Prostate gland (tissue), 2 donors: ENCODE measurements at regions not wholly inside any gene's neighbourhood (a gene's known extent, or its start where the extent isn't known, plus 50 kb on each side); places are given as distances from the start of the nearest gene placed in this dataset.

Experiments used
- POLR2AphosphoS5 ChIP-seq: sonication (generic); formaldehyde crosslinking; IDR thresholded peaks from one replicate; pipeline ENCODE4 v1.6.1; 2017; ENCODE audit warnings: antibody characterized with exemption
- TF ChIP-seq, protein P1 (sequence below), 4 experiments: fragments of 200-600 bp in 2 of 4; fragments of 450-650 bp in 2 of 4; sonication (generic) in 2 of 4; IDR thresholded peaks; 1 replicate in 3 of 4; 2 replicates in 1 of 4; pipeline ENCODE4 v1.5.1; 2016 to 2019; ENCODE audit warnings: antibody characterized with exemption in 4 of 4, mild to moderate bottlenecking in 2 of 4, moderate library complexity in 2 of 4

DNA sequence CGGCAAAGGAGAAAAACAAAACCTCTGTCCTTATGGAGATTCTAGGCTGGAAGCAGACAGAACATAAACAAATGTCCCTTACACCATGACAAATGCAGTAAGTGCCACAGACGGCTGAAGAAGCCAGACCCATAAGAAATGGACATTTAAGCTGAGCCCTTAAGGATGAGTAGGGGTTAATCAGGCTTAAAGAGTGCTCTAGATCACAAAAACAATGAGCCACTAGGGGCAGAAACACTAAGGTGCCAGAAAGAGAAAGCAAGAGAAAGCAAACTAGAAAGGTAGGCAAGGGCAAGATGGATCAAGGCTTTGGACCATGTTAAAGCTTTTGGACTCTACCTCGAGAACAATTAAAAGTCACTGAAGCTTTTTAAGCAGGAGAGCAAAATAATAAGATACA, 326.9 kb upstream of the WWC1 start:
- TF ChIP-seq, protein P1, sequence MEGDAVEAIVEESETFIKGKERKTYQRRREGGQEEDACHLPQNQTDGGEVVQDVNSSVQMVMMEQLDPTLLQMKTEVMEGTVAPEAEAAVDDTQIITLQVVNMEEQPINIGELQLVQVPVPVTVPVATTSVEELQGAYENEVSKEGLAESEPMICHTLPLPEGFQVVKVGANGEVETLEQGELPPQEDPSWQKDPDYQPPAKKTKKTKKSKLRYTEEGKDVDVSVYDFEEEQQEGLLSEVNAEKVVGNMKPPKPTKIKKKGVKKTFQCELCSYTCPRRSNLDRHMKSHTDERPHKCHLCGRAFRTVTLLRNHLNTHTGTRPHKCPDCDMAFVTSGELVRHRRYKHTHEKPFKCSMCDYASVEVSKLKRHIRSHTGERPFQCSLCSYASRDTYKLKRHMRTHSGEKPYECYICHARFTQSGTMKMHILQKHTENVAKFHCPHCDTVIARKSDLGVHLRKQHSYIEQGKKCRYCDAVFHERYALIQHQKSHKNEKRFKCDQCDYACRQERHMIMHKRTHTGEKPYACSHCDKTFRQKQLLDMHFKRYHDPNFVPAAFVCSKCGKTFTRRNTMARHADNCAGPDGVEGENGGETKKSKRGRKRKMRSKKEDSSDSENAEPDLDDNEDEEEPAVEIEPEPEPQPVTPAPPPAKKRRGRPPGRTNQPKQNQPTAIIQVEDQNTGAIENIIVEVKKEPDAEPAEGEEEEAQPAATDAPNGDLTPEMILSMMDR (IDR thresholded peaks at IDR 0.05), result no peak
- no peak for TF ChIP-seq POLR2AphosphoS5
